Anterior cingulate cortex (tissue), 58 donors: ENCODE measurements at regions not wholly inside any gene's neighbourhood (a gene's known extent, or its start where the extent isn't known, plus 50 kb on each side); places are given as distances from the start of the nearest gene placed in this dataset.
"Not testable (repeated sequence)": the region's sequence is repeated elsewhere in the genome, so short reads cannot be mapped to it uniquely, and the experiment has no call there.

Experiments
- DNase-seq, 58 donors: peaks; one replicate each; lab custom pipeline; 2025; lab: John Stamatoyannopoulos, UW

DNA sequence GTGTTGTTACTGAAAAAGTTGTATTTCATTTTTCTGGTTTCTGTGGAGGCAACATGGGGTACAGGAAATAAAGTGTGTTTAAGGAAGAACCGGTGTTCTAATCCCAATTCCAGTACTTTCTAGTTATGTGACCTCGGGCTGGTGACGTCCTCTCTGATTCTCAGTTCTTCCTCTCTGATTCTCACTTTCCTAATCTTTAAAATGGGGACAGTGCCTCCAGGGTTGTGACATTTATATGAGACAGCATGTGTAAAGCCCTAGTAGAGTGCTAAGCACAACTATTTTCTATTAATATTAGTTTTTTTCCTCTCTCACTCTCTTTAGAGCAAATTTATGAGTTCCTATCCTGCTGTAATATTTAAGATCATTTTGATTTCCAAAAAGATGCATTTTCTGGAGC, 50.9 kb upstream of the PTPDC1 start:
- no peak for DNase-seq

DNA sequence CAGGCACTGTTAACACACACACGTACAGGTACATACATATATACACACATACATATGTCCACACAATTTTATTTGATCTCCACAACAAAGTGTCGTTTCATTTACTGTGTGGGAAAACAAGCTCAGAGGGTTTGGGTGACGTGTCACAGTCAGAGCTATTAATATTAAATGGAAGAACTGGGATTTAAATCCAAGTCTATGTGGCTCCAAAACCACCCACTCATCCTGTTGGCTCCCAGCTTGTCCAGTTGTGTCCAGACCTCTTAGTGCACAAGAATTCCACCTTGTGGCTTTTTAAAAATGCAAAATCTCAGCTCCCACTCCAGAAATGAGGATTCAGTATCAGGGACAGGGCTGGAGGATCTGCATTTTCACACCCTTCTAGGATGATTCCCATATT, 52.3 kb upstream of the PTPDC1 start:
- DNase-seq = no peak

DNA sequence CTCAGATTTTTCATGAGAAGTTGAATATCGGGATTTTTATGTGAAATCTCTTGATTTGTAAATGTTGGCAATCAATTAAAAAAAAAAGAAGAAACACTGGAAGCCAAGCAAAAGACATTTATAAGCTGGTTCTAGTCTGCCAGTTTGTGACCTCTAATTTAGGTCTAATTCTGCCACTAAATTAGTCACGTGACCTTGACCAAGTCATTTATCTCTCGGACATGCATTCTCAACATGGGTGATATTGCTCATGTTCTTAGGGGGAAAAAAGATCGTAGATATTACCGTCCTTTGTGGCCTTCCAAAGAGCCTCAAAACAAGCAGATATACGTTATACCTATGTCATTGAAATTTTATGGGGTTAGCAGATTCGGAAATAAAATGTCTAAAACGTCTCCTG, 52.9 kb upstream of the PTPDC1 start:
- DNase-seq = no peak

DNA sequence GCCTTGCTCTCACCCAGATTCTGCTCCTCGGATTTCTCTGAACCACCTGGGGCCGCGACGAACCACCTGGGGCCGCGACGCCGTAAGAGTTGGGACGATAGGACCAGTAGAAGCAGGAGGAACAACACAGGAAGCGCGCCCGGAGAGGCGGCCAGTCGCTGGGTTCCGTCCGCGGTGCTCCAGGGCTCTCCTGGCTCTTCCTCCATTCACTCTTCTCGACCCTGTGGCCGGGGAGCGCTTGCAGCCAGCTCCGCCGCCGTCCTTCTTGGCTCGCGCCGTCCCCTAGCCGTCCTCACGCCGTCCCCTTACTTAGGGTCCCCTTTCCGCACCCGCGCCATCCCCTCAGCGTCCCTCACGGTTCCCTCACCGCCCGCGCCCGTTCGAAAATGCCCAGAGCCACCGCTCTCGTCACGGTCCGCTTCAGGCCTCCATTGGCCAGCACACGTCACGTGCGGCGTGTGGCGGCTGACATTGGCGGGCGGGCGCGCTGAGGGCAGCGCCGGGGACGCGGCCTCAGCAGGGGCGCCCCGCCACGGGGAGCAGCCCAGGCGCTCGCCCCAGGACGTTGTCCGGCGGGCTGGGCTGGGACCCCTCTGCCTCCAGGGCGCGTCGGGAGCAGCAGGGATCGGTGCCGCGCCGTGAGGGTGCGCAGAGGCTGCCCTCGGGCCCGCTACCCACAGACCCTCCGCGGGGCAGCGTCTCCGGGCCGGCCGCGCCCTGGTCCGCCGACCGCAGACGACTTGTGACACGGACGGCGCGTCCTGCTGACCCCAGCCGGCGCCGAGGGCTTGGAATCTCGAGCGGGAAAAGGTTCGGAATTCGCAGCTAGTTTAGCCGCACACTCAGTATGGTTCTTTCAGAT, 53.7 kb upstream of the PTPDC1 start:
- peak in 57 of 58 donors; percentile 43 to 89 (median 75) for DNase-seq

DNA sequence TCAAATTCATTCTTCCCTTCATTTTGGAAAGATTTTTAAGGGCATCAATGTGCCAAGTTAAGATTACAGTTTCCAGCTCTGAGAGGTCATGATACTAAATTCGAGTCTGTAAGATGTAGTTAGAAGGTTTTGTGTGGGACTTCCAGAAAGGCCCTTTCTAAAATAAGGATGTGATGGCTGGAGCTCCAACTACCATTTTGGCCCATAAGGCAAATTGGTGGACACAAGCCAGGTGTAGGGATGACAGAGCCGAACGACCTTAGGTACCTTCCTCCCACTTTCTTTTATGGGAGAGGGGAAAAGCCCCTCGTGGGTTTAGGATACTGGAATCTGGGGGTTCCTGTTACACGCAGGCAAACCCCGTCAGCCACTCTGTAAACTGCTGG, 54.3 kb upstream of the PTPDC1 start:
- DNase-seq = no peak

DNA sequence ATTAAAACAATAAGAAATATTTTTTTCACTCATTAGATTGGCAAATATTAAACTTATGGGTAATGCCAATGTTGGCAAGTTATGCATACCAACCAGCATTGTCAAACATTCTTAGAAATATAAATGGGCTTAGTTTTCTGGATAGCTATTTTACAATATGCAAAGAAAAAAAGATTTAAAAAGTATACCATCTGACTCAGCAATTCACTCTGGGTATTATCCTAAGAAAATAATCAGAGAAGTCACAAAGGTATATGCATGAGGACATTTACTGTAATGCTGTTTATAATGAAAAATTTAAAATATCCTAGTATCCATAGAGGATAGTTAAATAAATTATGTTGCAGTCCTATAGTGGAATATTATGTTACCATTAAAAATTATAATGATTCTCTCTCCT, 57.4 kb upstream of the PTPDC1 start:
- no peak for DNase-seq

DNA sequence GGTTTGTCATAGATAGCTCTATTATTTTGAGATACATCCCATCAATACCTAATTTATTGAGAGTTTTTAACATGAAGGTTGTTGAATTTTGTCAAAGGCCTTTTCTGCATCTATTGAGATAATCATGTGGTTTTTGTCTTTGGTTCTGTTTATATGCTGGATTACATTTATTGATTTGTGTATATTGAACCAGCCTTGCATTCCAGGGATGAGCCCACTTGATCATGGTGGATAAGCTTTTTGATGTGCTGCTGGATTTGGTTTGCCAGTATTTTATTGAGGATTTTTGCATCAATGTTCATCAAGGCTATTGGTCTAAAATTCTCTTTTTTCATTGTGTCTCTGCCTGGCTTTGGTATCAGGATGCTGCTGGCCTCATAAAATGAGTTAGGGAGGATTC, 61.8 kb upstream of the PTPDC1 start:
- DNase-seq = not testable (repeated sequence)

DNA sequence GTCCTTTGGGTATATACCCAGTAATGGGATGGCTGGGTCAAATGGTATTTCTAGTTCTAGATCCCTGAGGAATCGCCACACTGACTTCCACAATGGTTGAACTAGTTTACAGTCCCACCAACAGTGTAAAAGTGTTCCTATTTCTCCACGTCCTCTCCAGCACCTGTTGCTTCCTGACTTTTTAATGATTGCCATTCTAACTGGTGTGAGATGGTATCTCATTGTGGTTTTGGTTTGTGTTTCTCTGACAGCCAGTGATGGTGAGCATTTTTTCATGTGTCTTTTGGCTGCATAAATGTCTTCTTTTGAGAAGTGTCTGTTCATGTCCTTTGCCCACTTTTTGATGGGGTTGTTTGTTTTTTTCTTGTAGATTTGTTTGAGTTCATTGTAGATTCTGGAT, 63.4 kb upstream of the PTPDC1 start:
- DNase-seq = not testable (repeated sequence)

DNA sequence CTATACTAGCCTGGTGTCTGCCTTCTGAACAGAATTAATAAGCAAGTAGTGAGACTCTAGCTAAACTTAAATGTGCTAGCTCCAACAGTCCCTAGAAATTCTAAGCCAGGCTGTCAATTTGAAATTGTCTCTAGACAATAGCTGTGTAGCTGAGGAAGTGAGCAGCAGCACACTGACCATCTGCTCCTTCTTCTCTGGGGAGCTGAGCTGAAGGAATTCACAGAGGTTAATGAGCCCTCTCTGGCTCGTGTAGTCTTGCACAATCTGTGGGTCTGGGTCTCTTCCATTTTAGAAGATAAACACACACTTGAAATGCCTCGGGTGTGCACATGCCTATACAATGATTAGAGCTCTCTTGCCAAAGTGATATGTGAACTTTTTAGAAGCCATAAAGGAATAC, 63.5 kb upstream of the BARX1 start:
- DNase-seq = no peak

DNA sequence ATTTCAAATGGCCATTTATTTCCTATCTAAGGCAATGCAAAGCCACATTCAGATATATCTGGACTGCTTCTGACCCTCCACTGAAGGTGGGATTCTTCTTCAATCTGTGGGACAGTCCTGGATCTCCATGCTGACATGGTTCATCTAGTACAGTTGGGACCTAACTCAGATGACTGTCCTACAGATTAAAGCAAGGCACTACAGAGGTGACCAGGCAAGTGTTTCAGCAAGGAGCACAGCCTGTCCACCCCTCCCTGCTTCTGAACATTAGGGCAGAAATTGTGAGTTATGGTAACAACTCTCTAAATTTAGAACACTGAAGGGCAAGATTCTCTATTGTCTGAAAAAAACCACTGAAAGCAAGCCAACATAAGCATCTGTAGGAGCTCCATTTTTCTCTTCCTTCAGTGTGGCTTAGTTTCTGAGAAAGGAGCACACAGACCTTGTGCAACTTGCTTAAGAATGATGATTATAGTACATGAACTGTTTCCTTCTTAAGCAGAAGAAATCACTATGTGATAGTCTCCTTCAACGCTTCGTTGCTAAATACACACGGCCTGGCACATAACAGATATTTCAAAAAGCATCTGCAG, 62.9 kb upstream of the BARX1 start:
- DNase-seq = no peak

DNA sequence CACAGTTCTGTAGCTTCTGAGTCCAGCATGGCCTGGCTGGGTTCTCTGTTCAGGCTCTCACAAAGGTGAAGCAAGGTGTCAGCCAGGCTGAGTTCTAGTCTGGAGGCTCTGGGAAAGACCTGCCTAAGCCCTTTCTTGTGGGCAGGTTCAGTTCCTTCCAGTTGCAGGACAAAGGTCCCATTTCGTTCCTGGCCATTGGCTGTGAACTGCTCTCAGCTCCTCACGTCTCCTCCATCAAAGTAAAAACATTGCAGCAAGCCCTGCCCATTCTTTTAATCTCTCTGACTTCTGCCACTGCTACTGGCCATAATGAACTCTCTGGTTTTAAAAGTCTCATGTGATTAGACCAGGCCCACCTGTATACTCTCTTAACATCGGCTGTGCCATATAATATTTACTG, 61.6 kb upstream of the BARX1 start:
- no peak for DNase-seq

DNA sequence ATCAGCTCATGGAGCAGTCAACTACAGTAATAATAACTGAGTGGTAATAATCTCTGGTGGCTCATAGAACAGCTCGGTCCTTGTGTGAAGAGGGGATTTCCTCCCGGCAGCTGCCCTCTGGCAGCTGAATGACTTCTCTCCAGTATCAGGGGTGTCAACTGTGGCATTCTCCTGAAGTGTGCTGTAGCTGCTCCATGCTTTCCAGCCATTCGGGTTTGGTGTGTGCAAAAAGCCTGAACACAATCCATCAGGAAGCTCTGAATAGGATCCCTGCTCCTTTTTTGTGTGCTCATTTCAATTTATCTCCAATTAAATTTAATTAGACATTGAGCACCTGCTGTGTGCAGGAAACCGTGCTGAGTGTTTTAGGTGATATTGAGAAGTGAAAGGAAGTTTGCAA, 59.8 kb upstream of the BARX1 start:
- no peak for DNase-seq

DNA sequence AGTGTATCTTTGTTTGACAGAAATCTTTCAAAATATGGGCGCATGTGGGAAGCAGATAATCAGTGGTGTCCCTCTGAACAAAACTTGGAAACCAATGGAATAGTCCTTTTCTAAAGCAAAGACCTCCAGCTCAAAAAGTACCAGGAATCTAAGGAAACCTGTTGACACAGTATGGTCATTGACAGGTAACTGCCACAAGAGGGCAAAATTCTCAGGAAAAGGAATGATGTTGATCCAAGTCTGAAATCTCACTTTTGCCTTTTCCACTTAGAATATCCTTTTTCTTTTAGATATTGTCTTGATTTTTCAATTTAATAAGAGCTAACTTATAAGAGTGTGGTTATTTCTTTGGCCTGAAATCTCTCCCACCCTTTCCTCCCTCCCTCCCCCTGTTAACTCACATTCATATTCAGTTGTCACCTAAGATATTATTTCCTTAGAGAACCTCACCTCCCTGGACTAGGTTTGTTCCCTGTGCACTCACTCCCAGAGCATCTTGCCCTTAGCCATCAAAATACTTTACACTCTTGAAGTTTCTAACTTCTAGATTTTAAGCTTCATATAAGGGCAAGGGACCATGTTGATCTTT, 59.0 kb upstream of the BARX1 start:
- peak in 2 of 58 donors; percentile 1 to 7 for DNase-seq

DNA sequence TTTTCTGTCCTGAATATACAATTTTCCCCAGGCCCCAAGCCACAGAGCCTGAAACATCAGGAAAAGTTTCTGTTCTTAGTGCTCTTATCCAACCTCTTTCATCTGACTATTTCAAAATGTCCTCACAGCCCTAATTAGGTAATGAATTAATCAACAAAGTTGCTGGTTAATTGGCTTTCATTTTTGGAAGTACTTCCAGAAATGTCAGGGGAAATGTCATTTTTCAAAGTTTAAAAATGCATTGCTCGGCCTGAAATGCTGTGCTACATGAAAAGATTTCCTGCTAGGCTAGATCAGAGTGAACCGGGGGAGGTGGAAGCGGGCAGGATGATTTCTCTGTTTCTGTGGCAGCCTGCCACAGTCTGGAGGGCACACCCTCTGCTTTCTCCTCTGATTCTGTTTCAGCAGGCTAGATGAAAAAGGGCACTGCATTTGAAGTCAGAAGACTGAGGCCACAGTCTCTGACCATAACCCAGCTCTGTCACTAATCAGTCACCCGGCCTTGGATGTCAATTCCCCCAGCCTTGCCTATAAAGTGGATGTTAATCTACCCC, 55.9 kb upstream of the BARX1 start:
- DNase-seq = peak in 1 of 58 donors; percentile 3

DNA sequence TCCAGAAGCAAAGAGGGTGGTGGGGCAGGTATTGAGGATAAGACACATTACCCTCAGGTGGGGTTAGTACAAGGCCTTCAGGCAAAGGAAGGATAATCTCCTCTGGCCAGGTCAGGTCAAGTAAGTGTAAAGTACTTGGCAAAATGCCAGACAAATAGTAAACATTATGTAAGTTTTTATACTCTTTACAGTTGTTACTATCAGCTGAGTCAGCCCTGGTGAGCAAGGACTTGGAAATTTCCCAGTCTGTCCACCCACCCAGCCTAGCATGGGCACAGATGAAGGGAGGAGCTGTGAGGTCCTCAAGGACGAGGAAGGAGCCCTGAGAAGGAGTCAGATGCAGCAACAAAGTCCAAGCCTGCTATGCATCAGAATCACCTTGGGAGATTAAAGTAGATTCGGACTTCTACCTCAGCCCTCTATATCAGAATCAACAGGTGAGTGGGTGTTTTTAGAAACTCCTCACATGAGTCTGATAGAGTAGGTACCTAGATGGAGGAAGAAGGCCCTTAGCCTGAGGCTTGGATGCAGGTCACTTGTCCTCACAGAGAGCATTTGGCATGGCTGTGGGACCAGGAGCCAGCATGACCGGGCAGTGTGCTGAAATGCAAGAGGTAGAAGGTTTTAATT, 50.2 kb upstream of the BARX1 start:
- DNase-seq = no peak
